Brain microvascular endothelial cell (primary cell): ENCODE measurements at regions not wholly inside any gene's neighbourhood (a gene's known extent, or its start where the extent isn't known, plus 50 kb on each side); places are given as distances from the start of the nearest gene placed in this dataset.

Experiments
- DNase-seq: peaks from one replicate; pipeline ENCODE4 v3.0.0-alpha.2; 2020
- H3K27ac ChIP-seq: fragments of 250-450 bp; sonication (Bioruptor Pico); 2 replicates; pipeline ENCODE4 v1.5.1; 2020; ENCODE audit warnings: mild to moderate bottlenecking, moderate library complexity
- H3K27me3 ChIP-seq: fragments of 250-450 bp; sonication (Bioruptor Pico); replicated peaks from 2 replicates; pipeline ENCODE4 v1.5.1; 2020; ENCODE audit warnings: mild to moderate bottlenecking
- H3K36me3 ChIP-seq: fragments of 250-450 bp; sonication (Bioruptor Pico); replicated peaks from 2 replicates; pipeline ENCODE4 v1.5.1; 2020; ENCODE audit warnings: mild to moderate bottlenecking
- H3K4me3 ChIP-seq: 2 replicates; pipeline ENCODE4 v1.5.1; 2011; ENCODE audit warnings: low read depth, mild to moderate bottlenecking, control low read depth, low read length, moderate library complexity
- CTCF ChIP-seq: IDR thresholded peaks from 2 replicates; pipeline ENCODE4 v1.5.1; 2011; ENCODE audit warnings: low read depth, mild to moderate bottlenecking, moderate library complexity, low read length, control low read depth, inconsistent platforms; ENCODE audit errors: missing control alignments
- in situ Hi-C: cut with HindIII; loops from 2 replicates; pipeline ENCODE4 v1.10.0; 2017; ENCODE audit warnings: low sequenced_read_pairs, low pct_ligation_motif_present

- Histone ChIP-seq H3K27ac (no peak overlapping the region), H3K4me3 (no peak overlapping the region)
- in situ Hi-C loops = no loop called here
Observed at GRCh38 chr10:128833671-128834070, 633.4 kb upstream of the MGMT start.

GRCh38 chr10:128835361-128835760 is 631.7 kb upstream of the MGMT start:
- in situ Hi-C loops = no loop called here
- no peak for DNase-seq
- Histone ChIP-seq H3K4me3 (no peak overlapping the region), H3K36me3 (no peaks in the 10 kb centered on the region), H3K27ac (no peak overlapping the region), H3K27me3 (no peaks in the 10 kb centered on the region)
- TF ChIP-seq CTCF = no peak

More at GRCh38 chr10:128833671-128834070, 633.4 kb upstream of the MGMT start:
- no peak for TF ChIP-seq CTCF
- Histone ChIP-seq H3K27me3 (no peaks in the 10 kb centered on the region), H3K36me3 (no peaks in the 10 kb centered on the region)
- DNase-seq = no peak

DNA sequence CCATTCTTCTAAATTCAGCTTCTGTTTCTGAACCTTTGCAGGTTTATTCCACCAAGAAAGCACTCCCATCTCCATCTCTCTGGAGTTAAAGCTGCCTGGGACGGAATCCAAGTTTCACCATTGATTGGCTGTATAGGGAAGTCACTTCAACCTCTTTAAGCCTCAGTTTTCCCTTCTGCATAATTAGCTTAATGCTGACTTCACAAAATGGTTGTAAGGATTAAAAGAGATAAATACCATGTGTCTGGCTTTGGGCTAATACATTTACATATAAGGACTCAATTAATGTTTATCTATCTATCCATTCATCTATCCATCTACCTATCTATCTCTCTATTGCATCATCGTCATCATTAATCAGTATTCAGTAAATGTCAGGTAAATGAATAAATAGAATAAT is 629.6 kb upstream of the MGMT start:
- Histone ChIP-seq H3K4me3 (no peak overlapping the region), H3K36me3 (no peaks in the 10 kb centered on the region), H3K27me3 (no peaks in the 10 kb centered on the region), H3K27ac (no peak overlapping the region)
- in situ Hi-C loops = no loop called here
- DNase-seq = no peak
- no peak for TF ChIP-seq CTCF

- no peak for TF ChIP-seq CTCF
- H3K27ac ChIP-seq = no peak overlapping the region
- H3K36me3 ChIP-seq = no peaks in the 10 kb centered on the region
- no peak overlapping the region for H3K4me3 ChIP-seq
- in situ Hi-C loops = no loop called here
- H3K27me3 ChIP-seq = no peaks in the 10 kb centered on the region
- no peak for DNase-seq
Observed at GRCh38 chr10:128839134-128839533, 627.9 kb upstream of the MGMT start.

DNA sequence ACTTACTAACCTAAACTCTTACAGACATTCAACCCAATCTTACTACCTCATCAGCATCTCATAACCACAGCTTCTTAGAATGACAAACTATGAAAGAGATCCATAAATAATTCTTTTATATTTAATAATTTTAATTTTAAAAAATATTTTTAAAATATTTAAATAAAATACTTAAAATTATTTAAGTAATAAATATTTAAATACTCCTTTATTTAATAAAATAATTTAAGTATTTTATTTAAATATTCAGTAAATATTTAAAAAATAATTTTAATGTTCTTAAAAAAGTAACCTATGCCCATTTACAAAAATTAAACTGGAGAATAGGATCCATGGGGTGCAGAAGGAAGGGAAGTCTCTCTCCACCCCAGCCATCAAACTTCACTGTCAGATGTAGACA is 627.3 kb upstream of the MGMT start:
- H3K36me3 ChIP-seq = no peaks in the 10 kb centered on the region
- no peak overlapping the region for H3K4me3 ChIP-seq
- H3K27me3 ChIP-seq = no peaks in the 10 kb centered on the region
- TF ChIP-seq CTCF = no peak
- in situ Hi-C loops = no loop called here
- DNase-seq = no peak
- H3K27ac ChIP-seq = no peak overlapping the region

GRCh38 chr10:128843972-128844371 is 623.1 kb upstream of the MGMT start:
- H3K4me3 ChIP-seq = no peak overlapping the region
- in situ Hi-C loops = no loop called here
- DNase-seq = no peak

More at GRCh38 chr10:128843972-128844371, 623.1 kb upstream of the MGMT start:
- no peaks in the 10 kb centered on the region for H3K27me3 ChIP-seq
- TF ChIP-seq CTCF = no peak
- H3K36me3 ChIP-seq = no peaks in the 10 kb centered on the region
- H3K27ac ChIP-seq = no peak overlapping the region
